NCI-H1930 (cell line): ENCODE measurements at regions not wholly inside any gene's neighbourhood (a gene's known extent, or its start where the extent isn't known, plus 50 kb on each side); places are given as distances from the start of the nearest gene placed in this dataset.
"Not testable (repeated sequence)": the region's sequence is repeated elsewhere in the genome, so short reads cannot be mapped to it uniquely, and the experiment has no call there.

Experiments used
- DNase-seq, 2 experiments: peaks; one replicate each; lab custom pipeline; 2025; lab: John Stamatoyannopoulos, UW

DNA sequence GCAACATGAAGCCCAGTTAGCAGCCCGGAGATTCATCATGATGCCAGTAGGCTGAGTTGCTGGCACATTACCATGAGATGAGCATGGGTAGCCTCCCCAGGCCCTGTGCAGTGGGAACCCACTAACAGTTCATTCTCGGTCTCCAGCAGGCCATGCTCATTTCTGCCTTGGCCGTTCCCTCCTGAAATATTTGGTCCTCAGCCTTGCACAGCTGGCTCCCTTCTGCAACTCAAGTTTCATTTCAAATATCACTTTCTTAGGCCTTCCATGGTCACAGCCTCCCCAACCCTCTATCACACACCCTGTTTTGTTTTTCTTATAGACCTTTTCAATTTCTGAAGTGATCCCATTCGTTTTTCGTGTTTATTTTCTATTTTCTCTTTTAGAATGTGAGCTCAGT lies 125.4 kb upstream of the VLDLR start:
- no peak for DNase-seq

DNA sequence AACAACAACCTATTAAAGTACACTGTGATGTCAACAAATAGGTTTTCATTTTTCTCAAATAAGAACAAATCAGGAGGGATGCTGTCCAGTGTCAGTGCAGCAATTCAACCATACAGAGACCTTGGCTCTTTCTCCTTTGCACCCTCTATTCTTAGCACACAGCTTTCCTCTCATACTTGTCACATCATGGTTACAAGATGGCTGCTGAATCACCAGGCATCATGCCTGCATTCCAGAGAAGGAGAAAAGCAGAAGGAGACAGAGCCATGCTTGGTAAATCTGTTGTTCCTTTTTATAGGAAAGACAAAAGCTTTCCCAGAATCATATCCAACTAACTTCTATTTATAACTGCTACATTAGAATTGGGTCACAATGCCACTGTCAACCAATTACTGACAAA lies 124.7 kb upstream of the VLDLR start:
- no peak for DNase-seq

DNA sequence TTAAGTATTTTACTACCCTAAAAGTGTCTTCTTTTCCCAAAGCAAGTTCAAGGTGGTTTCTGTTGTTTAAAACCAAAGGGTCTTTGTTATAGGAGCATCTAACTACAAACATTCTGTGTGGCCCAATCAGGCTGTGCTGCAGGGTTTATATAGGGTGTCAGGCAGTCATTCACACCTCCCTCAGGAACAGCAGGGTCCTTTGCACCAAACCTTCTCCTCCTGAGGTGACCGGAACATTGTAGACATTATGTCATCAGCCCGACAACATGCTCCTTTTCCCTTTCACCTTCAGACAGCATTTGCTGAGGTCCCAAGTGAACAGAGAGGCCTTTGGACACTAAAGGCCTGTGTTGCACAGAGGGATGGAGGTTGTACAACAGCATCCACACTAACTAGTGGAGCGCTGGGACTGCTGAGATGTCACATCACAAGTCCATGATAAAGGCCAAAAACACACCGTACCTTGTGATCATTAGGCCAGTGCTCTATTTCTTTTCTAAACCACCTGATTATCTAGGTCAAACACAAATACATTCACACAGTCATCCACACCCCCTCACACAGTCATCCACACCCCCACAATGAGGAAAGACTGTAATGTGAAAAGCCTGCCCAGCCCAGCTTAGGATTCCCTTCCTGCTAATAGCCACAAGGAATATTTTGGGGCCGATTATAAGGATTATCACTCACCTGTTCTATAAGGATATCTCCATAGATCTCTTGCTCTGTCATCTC lies 123.8 kb upstream of the VLDLR start:
- no peak for DNase-seq

DNA sequence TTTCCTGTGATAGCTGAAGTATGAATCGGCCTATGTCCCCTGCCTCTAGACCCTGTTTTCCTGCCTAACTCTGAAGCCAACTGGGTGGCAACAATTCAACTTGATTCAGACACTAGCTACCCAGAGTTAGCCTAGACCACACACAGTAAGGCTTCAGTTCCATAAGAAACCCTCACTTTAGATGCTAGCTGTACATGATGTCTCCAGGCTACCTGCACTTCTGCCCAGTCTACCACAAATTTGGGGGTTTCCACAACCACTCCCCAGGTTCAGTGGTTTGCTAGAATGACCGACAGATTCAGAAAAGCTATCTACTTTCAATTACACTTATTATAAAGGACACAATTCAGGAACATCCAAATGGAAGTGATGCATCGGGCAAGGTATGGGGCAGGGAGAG lies 119.4 kb upstream of the VLDLR start:
- no peak for DNase-seq

DNA sequence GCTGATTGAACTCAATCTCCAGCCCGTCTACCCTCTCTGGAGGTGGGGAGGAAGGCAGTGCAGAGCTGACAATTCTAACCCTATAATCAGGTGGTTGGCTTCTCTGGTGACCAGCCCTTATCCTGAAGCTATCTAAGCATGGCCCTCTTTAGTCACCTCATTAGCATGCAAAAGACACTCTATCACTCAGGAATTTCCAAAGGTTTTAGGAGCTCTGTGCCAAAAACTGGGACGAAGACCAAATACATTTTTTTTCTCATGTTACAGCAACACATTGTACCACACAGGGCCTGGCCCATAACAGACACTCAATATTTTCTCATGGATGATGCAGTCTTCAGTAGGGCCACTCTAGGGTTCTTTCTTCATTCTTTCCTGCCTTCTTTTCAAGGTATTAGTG lies 118.8 kb upstream of the VLDLR start:
- no peak for DNase-seq

DNA sequence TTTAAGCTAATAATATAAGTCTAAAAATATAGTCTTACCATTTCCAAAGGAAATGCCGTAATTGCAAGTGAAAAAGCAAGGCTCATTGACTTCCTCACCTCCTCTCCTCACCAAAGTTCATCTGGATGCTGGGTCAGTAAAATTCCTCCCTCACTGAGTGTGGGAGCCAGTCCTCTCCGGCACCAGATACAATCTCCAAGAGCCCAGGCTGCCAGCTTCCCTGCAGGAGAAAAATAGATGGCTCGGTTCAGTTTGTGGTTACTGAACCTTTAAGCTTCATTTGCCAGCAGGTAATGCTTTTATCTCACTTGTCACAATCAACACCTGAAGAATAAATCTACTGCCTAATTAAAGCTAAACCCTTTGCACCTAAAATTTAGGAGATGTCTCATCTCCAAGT lies 115.3 kb upstream of the VLDLR start:
- DNase-seq, result no peak

DNA sequence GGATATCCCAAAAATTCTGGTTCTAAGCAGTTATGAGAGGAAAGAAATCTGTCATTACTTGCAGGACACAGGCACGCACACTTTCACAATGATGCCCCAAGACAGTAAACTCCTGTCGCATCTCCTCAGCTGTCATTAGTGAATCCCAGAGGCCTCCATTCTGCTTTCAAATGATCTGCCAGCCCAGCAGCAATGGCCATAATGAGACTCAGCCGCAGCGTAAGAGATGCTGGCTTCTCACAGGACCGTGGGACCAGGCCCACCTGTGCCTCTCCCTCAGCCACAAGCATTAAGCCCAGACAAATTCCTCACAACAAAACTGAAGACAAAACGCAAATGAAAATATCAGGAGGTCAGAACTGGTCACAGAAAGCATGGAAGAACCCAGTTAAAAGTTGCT lies 98.0 kb upstream of the VLDLR start:
- DNase-seq, result no peak

DNA sequence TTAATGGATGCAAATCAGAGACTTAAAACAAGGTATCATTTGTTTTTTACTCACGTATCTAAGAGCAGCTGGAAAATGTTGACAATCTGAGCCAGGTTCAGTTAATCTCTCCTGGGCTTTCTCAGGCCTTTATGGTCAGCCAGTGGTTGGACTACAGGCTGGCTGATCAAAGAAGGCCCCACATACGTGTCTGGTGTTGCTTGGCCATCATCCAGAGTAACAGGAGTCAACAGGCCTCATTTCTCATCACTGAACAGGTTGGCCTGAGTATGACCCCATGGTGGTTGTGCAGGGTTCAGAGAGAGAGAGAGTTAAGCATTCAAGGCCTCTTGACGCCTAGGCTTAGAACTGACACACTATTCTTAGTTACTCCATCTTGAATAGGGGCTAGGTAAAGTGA lies 97.0 kb upstream of the VLDLR start:
- DNase-seq, result no peak

DNA sequence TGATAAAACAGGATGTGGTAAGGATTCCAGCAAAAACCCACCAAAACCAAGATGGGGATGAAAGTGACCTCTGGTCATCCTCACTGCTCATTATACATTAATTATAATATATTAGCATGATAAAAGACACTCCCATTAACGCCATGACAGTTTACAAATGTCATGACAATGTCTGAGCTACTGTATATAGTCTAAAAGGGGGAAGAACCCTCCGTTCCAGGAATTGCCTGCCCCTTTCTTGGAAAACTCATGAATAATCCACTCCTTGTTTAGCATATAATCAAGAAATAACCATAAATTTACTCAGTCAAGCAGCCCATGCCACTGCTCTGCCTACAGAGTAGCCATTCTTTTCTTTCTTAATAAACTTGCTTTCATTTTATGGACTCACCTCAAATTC lies 96.4 kb upstream of the VLDLR start:
- DNase-seq, result no peak

DNA sequence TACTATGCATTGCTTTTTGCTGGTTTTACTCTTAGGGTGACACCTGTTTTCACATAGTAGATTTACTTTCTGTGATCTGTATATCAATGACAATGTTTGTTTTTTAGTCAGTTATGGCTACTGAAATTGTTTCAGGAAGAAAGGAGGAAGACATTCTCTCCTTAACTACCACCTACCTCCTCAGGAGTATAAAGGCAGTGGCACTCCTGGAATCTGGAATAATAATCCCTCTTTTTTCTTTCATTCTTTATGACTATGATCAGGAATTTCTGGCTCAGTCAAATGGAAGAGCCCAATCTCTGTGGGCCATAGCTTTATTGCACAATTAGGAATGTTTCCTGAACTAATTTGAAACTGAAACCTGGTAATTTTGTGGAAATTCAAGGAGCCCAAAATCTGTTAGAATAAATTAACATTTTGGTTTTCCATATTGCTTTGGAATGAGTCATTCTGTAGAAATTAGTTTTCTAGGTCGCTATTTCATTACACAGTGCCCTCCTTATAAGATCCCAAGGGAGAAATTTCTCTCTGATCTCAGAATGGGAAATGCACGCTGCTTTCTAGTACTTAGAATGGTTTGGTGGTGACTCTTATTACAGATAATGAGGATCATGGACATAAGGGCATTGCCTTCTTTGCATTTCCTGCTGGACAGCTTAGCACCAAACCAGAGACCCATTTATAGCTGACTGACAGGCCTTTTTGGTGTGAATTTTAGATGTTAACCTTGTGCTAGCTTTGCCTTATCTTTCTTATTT lies 95.3 kb upstream of the VLDLR start:
- no peak for DNase-seq

DNA sequence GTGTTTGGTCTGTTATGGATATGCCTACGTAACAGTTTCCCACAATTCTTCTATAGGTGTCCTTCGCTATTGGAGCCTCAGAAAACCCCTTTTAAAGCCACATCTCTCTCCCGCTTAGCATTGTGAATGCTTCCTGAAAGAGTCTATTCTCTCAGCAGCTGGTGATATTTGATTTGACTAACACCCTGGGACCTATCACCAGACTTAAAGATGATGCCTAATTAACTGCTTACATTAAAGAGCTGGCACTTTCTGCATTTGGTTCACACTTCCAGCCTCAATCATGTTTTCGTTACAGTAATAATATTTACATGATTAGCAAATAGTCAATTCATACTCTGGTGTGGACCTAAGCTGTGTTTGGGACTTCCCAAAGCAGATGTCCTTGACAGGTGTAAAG lies 90.1 kb upstream of the VLDLR start:
- DNase-seq, result no peak

DNA sequence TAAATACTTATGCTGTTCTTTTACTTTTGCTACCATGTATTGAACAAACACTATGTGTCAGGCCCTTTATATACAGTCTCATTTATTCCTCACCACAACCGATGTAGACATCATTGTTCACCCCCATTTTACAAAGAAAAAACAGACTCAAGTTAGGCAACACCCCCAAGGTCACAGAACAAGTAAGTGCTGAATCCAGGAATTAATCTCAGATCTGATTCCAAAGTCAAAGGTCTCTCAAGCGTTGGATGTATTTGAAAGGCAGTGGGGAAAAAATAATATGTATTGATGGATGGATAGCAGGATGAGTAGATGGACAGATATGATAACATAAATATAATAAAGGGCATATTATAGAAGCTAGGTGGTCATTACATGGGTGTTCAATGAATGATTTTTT lies 85.1 kb upstream of the VLDLR start:
- no peak for DNase-seq

DNA sequence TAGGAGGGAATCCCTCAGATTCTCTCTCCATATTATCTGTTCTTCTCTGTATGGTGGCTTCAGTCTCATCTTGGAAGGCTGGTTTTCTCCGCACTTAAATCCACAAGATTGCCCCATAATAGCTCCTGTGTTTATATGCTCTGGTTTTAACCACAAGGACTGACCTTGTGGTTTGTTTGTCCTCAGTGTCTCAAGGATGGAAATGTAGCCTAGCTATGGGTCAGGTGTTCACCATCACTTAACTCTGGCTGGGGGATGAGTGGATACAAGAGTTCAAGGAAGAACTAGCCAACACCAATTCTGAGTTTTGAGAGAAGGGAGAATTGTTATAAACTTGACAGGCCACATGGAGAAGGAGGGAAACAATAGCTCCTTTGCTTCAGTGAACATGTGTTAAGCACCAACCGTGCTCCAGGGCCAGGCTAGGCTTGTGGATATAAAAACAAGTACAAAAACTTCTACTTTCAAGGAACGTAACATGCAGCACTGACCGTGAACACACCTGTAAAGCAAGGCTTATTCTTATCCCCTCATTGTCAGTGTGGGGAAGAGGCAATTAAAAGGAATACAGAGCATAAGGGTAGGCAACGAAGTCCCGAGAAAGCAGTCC lies 75.6 kb upstream of the VLDLR start:
- no peak for DNase-seq

DNA sequence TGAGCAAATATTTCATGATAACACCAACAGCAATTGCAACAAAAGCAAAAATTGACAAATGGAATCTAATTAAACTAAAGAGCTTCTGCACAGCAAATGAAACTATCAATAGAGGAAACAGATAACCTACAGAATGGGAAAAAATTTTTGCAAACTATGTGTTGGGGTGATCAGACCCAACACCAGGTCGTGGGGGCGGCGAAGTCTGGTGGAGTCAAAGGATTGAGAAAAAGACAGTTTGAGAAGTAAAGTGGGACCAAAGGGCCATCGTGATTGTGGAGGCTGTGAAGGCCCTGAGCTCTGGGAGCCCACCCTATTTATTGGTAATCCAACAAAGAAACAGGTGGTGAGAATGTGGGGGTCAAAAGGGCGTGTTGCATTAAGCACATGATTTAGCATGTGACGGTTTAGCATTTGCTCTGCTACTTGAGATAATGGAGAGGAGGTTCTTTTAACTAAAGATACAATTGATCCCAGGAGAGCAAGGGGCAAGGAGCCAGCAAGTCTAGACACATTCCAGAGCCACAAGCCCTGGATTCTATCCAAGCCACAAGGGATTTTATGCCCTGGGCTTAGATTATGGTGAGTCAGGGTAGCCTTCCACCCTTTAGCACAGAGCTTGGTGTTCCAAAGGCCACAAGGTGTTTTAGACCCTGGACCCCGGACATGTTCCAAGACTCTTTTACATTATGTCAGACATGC lies 65.5 kb upstream of the VLDLR start:
- not testable (repeated sequence) for DNase-seq

DNA sequence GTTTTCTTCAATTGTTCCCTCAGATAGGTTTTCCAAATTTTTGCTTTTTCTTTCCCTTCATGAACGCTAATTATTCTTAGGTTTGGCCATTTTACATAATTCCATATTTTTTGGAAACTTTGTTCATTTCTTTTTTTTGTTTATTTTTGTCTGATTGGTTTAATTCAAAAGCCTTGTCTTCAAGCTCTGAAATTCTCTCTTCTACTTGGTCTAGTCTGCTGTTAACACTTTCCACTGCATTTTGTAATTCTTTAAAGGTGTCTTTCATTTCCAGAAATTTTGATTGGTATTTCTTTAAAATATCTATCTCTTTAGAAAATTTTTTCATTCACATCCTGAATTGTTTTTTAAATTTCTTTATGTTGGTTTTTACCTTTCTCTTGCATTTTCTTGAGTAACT lies 63.9 kb upstream of the VLDLR start:
- DNase-seq, result no peak

DNA sequence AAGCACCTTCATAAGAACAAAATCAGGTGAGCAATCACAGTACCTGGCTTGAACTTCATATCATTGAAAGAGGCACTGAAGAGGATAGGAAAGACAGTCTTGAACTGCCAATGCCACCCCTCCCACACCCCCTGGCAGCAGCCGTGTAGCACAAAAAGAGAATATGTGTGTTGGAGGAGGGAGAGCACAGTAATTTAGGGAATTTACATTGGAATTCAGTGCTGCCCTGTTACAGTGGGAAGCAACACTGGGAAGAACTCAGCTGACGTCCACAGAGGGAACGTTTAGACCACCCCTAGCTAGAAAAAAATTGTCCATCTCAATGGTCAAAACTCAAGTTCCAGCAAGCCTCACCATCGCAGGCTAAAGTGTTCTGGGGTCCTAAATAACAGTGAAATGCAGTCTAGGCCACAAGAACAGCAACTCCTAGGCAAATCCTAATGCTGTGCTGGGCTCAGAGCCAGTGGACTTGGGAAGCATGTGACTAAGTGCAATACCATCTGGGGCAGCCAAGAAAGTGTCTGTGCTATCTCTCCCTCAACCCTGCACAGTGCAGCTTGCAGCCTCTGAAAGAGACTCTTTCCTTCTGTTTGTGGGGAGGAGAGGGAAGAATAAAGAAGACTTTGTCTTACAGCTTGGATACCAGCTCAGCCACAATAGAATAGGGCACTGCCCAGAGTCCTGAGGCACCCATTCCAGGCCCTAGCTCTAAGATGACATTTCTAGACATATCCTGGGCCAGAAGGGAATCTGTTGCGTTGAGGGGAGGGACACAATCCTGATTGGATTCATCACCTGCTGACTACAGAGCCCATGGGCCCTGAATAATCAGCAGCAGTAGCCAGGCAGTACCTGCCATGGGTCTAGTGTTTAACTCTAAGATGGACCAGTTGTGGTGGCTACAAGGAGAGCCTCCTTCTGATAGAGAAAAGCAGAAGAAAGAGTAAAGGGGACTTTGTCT lies 62.1 kb upstream of the VLDLR start:
- no peak for DNase-seq

DNA sequence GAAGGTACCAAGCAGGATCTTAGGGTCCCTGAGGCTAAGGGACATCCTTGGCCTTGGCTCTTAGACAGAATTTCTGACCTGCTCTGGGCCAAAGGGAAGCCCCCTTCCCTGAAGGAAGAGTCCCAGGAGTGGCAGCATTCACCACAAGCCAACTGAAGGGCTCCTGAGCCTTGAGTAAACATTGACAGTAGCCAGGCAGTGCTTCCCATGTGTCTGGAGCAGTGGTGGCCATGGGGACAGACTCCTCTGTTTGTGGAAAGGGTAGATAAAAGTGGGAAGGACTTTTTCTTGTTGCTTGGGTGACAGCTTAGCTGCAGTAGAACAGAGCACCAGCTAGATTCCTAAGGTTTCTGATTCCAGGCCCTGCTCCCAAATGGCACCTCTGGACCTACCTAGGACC lies 61.4 kb upstream of the VLDLR start:
- DNase-seq, result no peak

DNA sequence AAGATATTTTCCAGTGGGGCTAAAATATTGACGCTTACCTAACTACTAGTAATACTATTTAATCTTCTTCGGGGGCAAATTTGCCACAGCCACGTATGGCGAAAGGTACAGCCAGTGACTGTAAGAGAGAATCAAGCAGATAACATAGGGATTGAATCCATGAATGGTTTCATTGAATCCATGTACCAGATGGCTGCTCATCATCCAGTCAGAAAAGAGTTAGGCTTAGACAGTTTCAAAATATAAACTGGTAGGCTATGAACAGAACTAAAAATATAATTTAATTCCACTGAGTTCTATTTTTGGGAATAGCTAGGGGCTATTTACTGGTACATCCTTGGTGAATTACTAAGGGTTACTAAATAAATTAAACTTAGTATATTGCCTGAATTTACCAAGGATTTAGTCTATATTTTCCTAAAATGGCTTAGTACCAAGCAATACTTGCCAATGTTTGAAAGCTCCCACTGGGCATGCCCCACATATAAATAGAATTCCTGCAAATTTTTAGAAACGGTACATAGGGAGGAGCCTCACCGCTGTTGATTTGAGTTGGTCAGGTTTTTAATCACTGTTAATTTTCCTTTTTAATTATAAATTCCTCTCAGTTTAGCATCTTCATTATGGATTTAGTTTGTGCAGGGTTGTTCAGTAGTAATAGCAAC lies 55.8 kb upstream of the VLDLR start:
- no peak for DNase-seq

DNA sequence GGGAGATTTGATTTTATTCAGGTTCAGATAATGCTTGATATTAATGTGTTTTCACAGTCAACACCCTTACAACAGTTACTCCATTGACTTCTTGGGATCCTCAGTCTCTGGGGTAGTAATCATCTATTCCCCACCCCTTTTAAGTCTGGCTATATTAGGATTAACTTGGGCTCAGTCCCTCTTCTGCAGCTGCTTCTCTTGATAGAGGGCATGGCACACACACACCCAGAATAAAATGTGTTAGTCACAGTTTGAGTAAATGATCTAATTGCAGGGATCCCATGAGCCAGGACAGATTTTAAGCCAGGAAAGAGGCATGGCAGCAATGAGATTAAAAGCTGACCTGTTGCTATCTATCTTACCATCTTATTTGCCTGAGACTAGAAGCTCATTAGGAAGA lies 53.7 kb upstream of the VLDLR start:
- no peak for DNase-seq

DNA sequence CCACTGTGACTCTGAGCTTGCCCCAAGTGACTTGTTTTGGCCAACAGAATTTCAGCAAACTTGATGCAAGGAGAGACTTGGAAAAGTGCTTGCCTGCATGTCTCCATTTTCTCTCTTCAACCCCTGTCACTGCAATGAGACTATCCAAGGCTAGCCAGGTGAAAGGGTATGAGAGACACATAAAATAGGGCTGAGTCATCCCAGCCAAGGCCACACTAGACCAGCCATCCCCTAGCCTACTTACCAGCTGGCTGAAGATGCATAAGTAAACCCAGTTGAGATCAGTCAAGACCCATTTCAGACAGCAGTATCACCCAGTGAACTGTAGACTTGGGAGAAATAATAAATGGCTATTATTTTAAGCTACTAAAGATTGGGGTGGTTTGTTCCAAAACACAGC lies 52.9 kb upstream of the VLDLR start:
- no peak for DNase-seq
